MM.1S (cell line): ENCODE measurements at regions not wholly inside any gene's neighbourhood (a gene's known extent, or its start where the extent isn't known, plus 50 kb on each side); places are given as distances from the start of the nearest gene placed in this dataset.

ENCODE experiments used
- DNase-seq: peaks from one replicate; pipeline ENCODE4 v3.0.0-alpha.2; 2015
- H2AFZ ChIP-seq: fragments of 300-600 bp; sonication (generic); 2 replicates; pipeline ENCODE4 v1.6.0; 2016; ENCODE audit warnings: antibody characterized with exemption, low read length
- H3F3A ChIP-seq: fragments of 300-600 bp; sonication (generic); 2 replicates; pipeline ENCODE4 v1.6.1; 2016; ENCODE audit warnings: mild to moderate bottlenecking, antibody characterized with exemption, low read length, moderate library complexity, mixed read lengths; ENCODE audit not compliant: insufficient read depth
- H3K27ac ChIP-seq: fragments of 300-600 bp; sonication (generic); 2 replicates; pipeline ENCODE4 v1.5.1; 2016; ENCODE audit warnings: mild to moderate bottlenecking, low read length
- H3K27me3 ChIP-seq: fragments of 300-600 bp; sonication (generic); replicated peaks from 2 replicates; pipeline ENCODE4 v1.6.0; 2016; ENCODE audit warnings: low read length; ENCODE audit not compliant: insufficient read depth
- H3K36me3 ChIP-seq: fragments of 300-600 bp; sonication (generic); replicated peaks from 2 replicates; pipeline ENCODE4 v1.6.1; 2016; ENCODE audit warnings: mild to moderate bottlenecking, low read length, mixed read lengths; ENCODE audit not compliant: insufficient read depth
- H3K4me1 ChIP-seq: fragments of 300-600 bp; sonication (generic); 2 replicates; pipeline ENCODE4 v1.6.1; 2016; ENCODE audit warnings: low read length, mixed read lengths
- H3K4me2 ChIP-seq: fragments of 300-600 bp; sonication (generic); 2 replicates; pipeline ENCODE4 v1.6.0; 2016; ENCODE audit warnings: low read depth, low read length
- H3K4me3 ChIP-seq: fragments of 300-600 bp; sonication (generic); 2 replicates; pipeline ENCODE4 v1.5.1; 2016; ENCODE audit warnings: low read length, mixed read lengths
- H3K79me2 ChIP-seq: fragments of 300-600 bp; sonication (generic); 2 replicates; pipeline ENCODE4 v1.6.1; 2016; ENCODE audit warnings: mixed run types, low read length, mixed read lengths
- H3K9ac ChIP-seq: fragments of 300-600 bp; sonication (generic); 2 replicates; pipeline ENCODE4 v1.6.1; 2016; ENCODE audit warnings: low read length, mixed read lengths
- H3K9me2 ChIP-seq: fragments of 300-600 bp; sonication (generic); replicated peaks from 2 replicates; pipeline ENCODE4 v1.6.1; 2016; ENCODE audit warnings: mild to moderate bottlenecking, low read length, mixed read lengths; ENCODE audit not compliant: insufficient read depth
- H3K9me3 ChIP-seq: fragments of 300-600 bp; sonication (generic); replicated peaks from 2 replicates; pipeline ENCODE4 v1.6.1; 2016; ENCODE audit warnings: mild to moderate bottlenecking, low read length, mixed read lengths; ENCODE audit not compliant: insufficient read depth
- H4K20me1 ChIP-seq: fragments of 300-600 bp; sonication (generic); 2 replicates; pipeline ENCODE4 v1.6.1; 2016; ENCODE audit warnings: mild to moderate bottlenecking, low read length, moderate library complexity, mixed read lengths; ENCODE audit not compliant: insufficient read depth
- CTCF ChIP-seq: fragments of 300-600 bp; sonication (generic); IDR thresholded peaks from 2 replicates; pipeline ENCODE4 v1.5.1; 2016; ENCODE audit warnings: antibody characterized with exemption, low read length, mixed read lengths
- EZH2 ChIP-seq: fragments of 300-600 bp; sonication (generic); optimal IDR thresholded peaks from 2 replicates; pipeline ENCODE3; 2017; ENCODE audit warnings: low read depth, mild to moderate bottlenecking, antibody characterized with exemption, low read length, mixed read lengths
- EZH2phosphoT487 ChIP-seq: fragments of 300-600 bp; sonication (generic); IDR thresholded peaks from 2 replicates; pipeline ENCODE4 v1.6.1; 2018; ENCODE audit warnings: antibody characterized with exemption, low read length

- H3K27me3 ChIP-seq, result no peaks in the 10 kb centered on the region
- H3K4me3 ChIP-seq, result no peak overlapping the region
- no peak overlapping the region for H3K4me2 ChIP-seq
- no peak for TF ChIP-seq CTCF
- no peak for TF ChIP-seq EZH2
- no peak for TF ChIP-seq EZH2phosphoT487
- no peaks in the 10 kb centered on the region for H4K20me1 ChIP-seq
- DNase-seq, result no peak
- no peak overlapping the region for H3K27ac ChIP-seq
- H3K4me1 ChIP-seq, result no peaks in the 10 kb centered on the region
- H3K9me2 ChIP-seq, result no peaks in the 10 kb centered on the region
- H3K9ac ChIP-seq, result no peak overlapping the region
- H3K9me3 ChIP-seq, result no peaks in the 10 kb centered on the region
- H3K36me3 ChIP-seq, result no peaks in the 10 kb centered on the region
- no peaks in the 10 kb centered on the region for H3F3A ChIP-seq
- H2AFZ ChIP-seq, result no peak overlapping the region
- no peaks in the 10 kb centered on the region for H3K79me2 ChIP-seq
Observed at GRCh38 chr5:142446960-142447279, 122.1 kb upstream of the SPRY4 start.

- Histone ChIP-seq H3K4me3 (no peak overlapping the region), H3K9me3 (no peaks in the 10 kb centered on the region), H2AFZ (no peak overlapping the region), H3K27me3 (no peaks in the 10 kb centered on the region), H3K4me1 (no peaks in the 10 kb centered on the region), H3K79me2 (no peaks in the 10 kb centered on the region), H4K20me1 (no peaks in the 10 kb centered on the region), H3K9ac (no peak overlapping the region), H3F3A (no peaks in the 10 kb centered on the region), H3K27ac (no peak overlapping the region), H3K36me3 (no peaks in the 10 kb centered on the region), H3K9me2 (no peaks in the 10 kb centered on the region), H3K4me2 (no peak overlapping the region)
- DNase-seq, result no peak
- no peak for TF ChIP-seq EZH2phosphoT487
- TF ChIP-seq CTCF, result no peak
- no peak for TF ChIP-seq EZH2
Observed at GRCh38 chr5:142446131-142446959, 121.5 kb upstream of the SPRY4 start.

GRCh38 chr5:142445266-142445665 is 120.4 kb upstream of the SPRY4 start:
- H3K4me2 ChIP-seq, result no peak overlapping the region
- no peaks in the 10 kb centered on the region for H3K9me3 ChIP-seq
- H2AFZ ChIP-seq, result no peak overlapping the region
- no peak overlapping the region for H3K27ac ChIP-seq
- no peaks in the 10 kb centered on the region for H3F3A ChIP-seq
- no peaks in the 10 kb centered on the region for H3K27me3 ChIP-seq
- no peak overlapping the region for H3K9ac ChIP-seq
- H3K36me3 ChIP-seq, result no peaks in the 10 kb centered on the region
- H4K20me1 ChIP-seq, result no peaks in the 10 kb centered on the region
- H3K4me1 ChIP-seq, result no peaks in the 10 kb centered on the region
- H3K9me2 ChIP-seq, result no peaks in the 10 kb centered on the region
- no peaks in the 10 kb centered on the region for H3K79me2 ChIP-seq
- DNase-seq, result no peak
- no peak for TF ChIP-seq EZH2phosphoT487
- TF ChIP-seq EZH2, result no peak
- TF ChIP-seq CTCF, result no peak
- H3K4me3 ChIP-seq, result no peak overlapping the region
